ENCODE measurements at regions not wholly inside any gene's neighbourhood (a gene's known extent, or its start where the extent isn't known, plus 50 kb on each side); places are given as distances from the start of the nearest gene placed in this dataset.

- TF ChIP-seq CTCF (IDR thresholded peaks at IDR 0.05 in 8 of 11, conservative IDR thresholded peaks at IDR 0.05 in 3 of 11): no peak
- TF ChIP-seq POLR2A (IDR thresholded peaks at IDR 0.05): no peak
- TF ChIP-seq POLR2AphosphoS5 (IDR thresholded peaks at IDR 0.05): no peak
Observed at GRCh38 chr7:86930554-86931307, 128.7 kb downstream of the ELAPOR2 start.

Data from spleen (tissue), 7 donors.